GF-D8 (cell line): ENCODE measurements at regions not wholly inside any gene's neighbourhood (a gene's known extent, or its start where the extent isn't known, plus 50 kb on each side); places are given as distances from the start of the nearest gene placed in this dataset.

Experiments
- DNase-seq: peaks from one replicate; lab custom pipeline; 2025; lab: John Stamatoyannopoulos, UW

DNA sequence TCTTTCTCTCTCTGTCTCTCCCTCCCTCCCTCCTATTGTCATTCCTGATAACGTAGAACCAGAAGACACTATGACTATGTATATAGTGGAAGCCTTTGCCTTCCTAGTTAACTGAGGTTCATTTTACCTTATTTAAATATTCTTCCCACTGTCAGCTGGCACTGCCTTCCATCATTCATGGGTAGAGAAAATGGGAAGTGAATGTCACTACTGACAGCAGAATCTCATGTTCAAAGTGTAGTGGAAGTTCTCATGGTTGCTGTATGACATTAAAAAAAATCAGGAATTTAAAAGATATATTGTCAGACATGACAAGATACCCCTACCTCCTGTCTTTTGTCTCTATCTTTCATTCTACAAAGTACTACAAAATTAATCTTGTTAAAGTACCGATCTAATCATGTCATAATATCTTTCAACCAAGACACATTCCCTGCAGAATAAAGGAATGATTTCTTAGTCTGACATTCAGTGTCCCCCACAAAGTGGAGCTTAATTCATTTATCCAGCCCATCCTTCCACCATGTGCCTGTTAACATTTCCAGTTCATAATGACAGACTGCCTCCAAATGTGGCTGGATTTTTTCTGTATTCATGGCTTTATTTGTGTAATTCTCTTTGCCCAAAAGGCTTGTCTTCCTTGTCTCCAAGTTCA, 250.1 kb upstream of the CDH20 start:
- DNase-seq: no peak

DNA sequence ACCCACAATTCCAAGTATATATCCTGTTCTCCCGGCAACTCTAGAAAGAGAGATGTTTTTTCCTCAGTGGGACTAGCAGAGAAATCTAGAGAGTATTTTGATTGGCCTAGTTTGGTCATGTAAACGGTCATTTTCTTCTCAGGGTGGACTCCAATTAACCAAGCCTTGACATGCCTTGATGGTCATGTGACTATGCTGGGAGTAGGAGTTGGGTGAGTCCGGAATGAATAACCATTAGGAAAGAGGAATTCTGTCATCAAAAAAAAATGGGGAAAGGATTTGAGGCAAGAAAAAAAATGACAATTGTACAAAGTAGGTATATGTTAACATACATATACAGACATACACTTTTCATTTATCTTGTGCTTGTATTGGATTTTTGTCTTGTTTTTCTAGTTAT, 248.2 kb upstream of the CDH20 start:
- no peak for DNase-seq

DNA sequence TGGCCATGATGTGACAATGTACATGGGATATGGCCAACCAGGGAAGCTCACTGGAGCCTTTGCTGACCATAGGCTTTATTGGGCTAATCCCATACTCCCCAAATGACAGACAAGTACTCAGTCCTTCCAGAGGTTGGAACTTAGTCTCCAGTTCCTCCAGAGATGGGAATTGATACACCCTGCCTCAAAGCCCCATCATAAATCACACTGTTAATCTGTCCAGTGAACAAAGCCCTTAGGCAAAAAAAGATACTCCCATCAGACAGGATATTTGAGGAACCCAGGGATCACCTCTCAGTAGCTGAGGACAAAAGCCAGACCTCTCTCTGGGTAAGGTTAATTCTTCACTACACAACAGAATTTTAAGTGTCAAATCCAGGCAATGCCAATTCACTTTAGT, 247.5 kb upstream of the CDH20 start:
- DNase-seq: no peak

DNA sequence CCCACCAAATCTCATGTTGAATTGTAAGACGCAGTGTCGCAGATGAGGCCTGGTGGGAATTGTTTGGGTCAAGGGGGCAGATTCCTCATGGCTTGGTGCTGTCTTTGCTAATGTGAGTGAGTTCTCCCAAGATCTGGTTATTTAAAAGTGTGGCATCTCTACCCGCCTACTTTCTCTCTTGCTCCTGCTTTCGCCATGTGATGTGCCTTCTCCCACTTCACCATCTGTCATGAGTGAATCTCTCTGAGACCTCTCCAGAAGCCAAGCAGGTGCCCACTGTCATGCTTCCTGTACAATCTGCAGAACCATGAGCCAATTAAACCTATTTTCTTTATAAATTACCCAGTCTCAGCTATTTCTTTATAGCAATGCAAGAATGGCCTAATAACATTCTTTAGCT, 246.6 kb upstream of the CDH20 start:
- no peak for DNase-seq

DNA sequence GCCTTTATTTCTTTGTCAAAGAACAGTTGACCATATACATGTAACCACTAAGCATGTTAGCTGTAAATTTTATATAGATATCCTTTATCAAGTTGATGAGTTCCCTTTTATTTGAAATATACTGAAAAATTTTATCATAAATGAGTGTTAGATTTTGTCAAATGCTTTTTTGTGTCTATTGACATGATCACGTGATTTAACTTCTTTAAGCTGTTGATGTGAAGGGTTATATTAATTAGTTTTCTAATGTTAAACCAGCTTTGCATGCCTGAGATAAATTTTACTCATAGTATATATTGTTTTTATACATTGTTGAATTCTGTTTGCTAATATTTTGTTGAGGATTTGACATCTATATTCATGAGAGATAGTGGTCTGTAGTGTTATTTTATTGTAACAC, 241.9 kb upstream of the CDH20 start:
- no peak for DNase-seq

DNA sequence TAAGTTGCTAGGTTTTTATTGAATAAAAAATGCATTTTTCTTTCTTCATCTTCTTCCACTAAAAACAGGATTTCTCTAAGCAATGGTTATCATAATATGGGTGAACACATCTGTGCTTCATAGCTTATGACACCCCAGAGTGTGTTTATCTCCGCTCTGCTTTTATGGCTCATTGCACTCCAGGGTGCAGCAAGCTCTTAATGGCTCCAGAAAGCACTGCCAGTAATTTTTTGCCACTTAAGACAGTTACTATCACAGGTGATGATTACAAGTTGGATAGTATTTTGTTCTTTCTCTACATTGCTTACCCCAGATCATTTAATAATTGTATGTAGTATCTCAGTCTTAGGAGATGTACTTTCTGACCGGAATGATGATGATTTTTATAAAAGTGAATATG, 239.3 kb upstream of the CDH20 start:
- no peak for DNase-seq

DNA sequence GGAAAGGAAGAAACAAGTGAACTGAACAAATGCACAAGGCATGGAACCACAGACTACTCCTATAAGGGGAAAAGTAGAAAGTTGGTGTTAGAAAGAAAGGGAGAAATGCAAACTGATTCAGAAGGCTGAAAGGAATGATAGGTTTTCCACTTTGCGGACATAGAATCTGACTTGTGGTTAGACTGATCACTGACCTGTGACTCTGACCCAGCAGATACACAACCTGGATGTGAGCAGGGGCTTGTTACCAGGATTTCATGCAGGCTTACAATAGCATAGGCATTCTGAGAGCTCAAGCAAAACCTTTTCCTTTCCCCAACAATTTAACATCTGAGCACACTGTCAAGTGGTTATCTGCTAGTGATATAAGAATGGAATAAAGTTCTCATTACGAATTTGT, 237.0 kb upstream of the CDH20 start:
- no peak for DNase-seq

DNA sequence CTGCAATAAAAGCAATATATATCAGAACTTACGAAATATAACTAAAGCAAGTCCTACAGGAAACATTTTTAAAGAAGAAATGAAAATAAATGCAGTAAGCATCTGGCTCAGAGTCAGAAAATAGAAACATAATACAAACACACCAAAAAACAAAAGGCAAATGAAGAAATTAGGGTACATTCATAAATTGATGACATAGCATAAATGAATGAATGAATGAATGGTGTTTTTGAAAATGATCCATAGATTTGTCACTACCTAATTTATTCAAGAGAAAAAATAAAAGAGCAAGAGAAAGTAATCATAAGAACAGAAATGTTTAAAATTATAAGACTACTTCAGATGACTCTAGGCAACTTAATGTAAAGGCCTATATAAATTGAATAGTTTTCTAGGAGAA, 226.1 kb upstream of the CDH20 start:
- DNase-seq: no peak

DNA sequence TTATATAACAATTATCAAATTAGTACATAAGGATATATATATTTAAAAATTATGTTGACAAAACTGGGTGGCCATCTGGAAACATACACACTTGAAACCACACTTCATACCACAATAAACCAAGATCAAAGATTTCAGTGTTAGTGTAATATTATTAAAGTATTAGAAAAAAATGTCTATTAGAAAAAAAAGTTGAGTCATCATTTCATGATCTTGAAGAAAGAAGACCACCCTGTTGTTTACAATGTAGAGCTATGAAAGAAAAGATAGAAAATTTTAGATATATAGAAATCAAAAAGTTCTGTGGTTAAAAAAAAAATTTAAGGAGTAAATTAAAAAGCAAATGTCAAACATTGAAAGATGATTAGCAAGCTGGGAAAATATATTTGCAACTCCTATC, 224.5 kb upstream of the CDH20 start:
- no peak for DNase-seq

DNA sequence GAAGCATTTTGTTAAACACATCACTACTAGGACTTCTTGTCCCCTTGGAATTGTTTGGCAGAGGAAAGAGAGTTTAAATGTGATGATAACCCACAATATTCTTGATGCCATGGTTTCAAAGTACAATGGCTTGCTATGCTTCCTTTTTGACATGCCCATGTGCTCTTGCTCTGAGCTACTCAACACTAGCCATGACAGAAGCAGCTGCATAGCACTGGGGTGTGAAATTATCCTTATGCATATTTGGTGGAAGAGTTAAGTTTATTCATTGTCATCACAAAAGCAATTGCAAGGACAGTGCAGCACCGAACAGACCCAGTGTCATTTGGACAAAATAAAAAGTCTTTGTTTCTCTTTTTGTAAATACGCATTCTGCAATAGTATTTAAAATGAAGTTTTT, 209.9 kb upstream of the CDH20 start:
- no peak for DNase-seq

DNA sequence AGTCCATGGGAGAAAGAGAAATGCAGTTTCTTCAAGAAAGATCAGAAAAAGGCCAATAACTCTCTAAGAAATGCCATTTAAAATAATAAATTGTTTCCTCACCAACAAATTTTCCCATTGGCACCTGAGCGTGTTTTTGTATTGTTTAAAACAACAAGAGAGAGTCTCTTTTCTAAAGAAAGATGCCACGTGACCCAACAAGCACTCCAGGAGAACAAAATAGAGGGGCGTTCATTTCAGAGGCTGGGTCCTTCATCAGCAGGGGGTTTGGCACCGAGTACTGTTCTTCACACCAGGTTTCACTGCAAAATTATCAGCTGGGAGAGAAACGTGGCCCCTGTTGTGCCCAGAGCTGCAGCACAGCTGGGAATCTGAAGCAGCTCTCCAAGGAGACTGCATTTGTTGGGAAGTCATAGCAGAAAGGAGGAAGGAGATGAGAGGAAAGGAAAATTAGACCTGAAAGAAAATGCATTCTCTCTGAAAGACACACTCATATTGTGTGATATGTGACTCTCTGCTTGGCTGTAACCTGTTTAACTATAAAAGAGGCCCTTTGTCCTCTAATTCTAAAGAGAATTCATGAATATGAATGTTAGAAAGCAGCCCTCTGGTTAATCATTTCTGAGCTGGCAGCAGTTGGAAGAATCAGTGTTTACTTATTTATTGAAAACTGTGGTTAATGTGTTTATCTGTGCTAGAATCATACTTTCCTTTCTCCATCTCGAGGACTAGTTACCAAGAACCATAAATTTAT, 205.3 kb upstream of the CDH20 start:
- DNase-seq: no peak

DNA sequence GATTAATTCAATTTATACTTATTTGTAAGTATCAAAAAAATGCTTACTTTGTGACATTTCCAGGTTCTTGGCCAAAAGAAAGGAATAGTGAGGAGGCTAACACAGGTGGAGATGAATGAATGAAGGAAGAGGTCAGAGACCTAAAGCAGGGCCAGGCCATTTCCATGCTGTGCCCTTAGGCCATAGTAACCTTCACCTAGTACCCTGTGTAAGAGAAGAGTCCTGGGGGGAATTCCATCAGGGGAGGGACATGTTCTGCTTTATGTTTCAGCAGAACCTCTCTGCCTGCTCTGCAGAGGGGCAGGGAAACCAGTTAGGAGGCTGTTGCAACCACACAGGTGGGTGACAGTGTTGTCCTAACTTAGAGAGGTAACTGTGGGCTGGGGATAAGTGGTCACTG, 204.2 kb upstream of the CDH20 start:
- DNase-seq: no peak

DNA sequence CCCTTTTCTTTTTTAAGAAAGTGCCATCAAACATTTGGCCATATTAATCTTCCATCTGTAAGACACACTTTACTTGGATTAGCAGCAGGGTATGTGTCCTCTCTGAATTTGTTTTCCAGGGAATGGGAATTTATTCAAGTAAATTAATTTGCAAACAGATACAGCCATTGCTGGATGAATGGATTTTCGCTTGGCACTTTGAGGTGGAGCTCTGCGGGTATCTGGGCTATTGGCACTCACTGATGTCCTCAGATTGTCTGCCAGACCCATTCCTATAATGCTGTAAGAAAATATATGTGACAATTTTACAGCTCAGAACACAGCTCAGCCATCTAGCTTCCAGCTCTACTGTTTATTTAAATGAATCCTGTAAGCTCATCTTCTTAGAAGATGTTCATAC, 201.2 kb upstream of the CDH20 start:
- DNase-seq: no peak

DNA sequence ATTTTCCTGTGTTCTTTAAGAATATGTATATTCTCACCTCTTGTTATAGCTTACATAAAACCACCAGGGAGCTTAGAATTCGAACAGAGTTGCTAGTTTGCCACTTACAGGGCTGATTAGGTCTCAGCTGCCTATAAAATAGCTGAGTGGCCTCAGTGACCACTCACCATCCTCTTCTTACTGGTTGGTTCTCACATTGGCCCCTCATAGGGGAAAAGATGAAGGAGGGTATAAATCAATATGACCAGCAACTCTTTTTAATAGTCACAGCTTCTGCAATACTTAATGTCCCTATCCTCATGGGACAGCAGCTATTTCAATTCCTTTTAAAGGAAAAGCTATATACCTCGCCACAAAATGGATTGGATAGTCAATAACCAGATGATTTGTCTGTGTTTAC, 199.4 kb upstream of the CDH20 start:
- no peak for DNase-seq

DNA sequence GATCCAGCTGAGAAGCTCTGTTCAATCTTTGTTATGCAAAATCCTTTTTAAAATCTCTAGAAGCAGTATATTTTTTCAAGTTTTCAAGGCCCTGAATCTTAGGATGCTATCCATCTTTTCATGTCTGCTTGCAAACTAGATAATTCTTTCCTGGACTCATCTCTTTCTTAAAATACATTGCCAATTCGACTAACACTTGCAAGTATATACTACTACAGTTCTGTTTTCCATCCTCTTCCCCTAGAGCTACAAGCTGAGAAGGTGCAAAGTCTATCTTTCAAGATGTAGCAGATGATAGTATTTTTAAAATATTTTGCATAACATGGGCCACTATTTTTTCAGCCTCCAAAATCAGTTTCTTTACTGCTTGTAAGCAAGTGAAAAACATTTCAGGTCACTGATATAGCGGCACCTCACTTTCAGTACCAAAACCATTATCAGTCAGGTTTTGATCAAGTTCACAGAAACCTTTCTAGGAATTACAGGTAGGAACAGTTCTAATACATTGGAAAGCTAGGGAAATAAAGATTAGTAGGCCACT, 196.4 kb upstream of the CDH20 start:
- no peak for DNase-seq

DNA sequence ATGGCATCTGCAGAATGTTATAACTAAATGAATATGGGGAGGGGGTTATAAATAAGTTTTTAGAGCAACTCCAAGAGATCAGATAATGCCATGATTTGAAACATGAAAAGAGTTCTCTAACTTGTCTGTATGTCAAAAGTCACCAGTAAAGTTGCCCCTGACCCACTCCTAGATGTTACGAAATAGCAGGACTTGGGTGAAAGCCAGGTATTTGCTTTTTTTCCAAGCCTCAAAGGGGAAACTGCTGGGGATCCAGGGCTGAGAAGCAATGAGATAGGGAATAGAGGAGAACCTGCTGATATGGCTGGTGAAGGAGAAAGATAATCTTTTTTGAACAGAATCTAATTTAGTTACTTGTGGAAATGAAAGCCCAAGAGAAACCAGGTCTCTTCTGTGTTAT, 191.5 kb upstream of the CDH20 start:
- no peak for DNase-seq

DNA sequence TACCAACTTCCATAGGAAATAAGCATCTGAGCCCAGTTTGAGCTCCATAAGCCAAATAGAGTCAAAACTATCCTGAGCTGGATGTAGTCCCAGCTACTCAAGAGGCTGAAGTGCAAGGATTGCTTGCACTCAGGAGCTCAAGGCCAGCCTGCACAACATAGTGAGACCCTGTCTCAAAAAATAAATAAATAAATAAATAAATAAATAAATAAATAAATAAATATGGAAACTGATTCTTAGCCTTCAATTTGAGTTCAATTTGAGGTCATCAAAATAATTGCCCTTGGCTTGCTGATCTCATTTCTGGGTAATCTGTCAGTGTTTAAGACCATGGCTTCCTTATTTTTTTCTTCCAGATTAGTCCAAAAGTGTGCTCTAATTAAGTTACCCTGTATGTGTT, 184.9 kb upstream of the CDH20 start:
- no peak for DNase-seq

DNA sequence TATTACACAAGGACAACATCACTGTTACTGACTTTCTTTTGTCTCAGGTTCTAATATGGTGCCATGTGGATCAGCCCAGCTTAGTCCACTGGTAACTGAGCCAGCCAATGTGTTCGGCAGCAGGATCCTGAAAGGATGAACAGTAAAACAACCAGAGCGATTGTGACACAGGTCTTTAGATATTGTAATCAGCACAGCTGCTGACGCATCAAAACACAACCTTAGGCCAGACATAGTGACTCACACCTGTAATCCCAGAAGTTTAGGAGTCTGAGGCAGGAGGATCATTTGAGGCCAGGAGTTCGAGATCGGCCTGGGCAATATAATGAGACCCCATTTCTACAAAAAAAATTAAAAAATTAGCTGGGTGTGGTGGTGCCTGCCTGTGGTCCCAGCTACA, 183.4 kb upstream of the CDH20 start:
- DNase-seq: no peak

DNA sequence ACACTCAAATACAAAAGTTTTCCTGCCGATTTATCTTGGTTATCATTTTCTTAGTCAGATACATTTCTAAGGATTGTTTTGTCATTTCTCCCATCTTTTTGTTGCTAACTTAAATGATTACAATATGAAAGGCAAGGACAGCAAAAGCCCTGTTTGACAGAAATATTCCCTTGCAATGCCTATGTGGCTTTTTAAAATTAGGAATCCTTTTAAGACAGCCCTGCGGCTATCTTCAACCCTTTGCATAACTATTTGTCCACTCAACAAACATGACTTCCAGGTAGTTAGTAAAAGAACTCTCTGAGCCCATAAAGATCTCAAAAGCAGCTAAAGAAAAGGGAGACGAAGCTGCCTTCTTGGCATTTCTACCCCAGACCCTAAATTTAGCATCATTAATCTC, 179.7 kb upstream of the CDH20 start:
- no peak for DNase-seq

DNA sequence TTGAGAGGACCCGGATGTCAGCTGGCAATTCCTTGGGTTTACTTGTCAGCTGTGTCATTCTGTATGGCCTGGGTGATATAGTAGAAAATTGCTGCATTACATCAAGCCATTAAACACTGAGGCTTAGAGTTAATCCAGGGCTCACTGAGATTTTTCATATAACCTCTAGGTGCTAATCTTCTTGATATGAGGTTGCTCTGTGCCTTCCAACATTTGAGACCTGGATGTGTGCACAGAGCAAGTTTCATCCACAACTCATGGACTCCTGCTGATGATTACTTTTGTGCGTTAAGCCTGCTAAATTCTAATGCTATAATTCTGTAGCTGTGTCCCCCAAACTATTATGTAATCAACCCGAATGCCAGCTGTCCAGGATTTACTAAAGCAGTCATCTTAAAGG, 178.4 kb upstream of the CDH20 start:
- DNase-seq: no peak

DNA sequence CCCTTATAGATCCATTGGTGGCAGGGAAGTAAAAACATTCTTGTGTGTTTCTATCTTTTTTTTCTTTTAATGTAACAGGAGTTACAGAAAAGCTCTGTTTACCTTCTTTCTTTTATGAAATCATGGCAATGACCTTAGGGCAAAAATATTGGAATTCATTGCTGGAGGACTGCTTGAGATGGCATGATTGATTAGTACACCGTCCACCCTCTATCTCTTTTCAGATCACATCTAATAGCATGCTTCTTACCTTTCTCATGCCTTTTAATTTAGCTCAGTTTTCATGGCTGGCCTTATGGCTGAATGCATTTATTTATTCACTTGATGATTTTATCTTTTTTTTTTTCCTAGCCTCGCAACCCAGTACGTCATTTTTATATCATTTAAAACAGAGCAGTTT, 177.6 kb upstream of the CDH20 start:
- no peak for DNase-seq

DNA sequence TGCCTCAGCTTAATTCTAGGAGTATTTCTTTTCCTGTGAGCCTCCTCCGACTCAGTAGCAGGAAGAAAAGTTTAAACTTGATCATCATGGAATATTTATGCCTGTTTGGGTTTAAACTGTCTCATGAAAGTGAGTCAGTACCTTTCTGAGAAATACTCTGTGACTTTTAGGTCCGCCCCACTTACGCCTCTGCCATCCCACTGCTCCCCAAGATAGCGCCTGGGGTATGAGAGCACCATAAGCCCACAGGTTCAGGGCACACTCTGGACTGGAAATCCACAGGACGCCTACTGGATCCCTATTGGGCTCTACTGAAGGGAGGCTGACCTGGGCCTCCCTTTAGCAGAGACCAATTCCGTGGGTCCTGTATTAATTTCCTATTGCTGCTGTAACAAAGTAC, 175.8 kb upstream of the CDH20 start:
- DNase-seq: no peak

DNA sequence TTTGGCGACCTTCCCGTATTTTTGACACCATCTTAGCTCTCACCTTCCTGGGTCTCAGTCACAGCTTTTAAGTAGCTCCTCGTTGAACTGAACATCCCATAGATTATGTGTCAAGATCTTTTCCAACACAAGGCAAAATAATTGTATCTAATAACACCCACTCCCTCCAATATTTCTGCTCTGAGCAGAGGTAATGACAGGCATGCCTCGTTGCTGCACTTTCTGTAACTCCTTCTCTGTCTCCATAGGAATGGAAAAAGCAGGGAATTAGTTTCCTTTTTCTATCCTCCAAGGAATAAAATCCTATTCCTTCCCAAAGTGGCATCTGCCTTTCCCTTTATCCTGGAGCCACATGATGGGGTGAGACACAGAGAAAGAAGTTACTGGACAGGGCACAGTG, 174.0 kb upstream of the CDH20 start:
- no peak for DNase-seq

DNA sequence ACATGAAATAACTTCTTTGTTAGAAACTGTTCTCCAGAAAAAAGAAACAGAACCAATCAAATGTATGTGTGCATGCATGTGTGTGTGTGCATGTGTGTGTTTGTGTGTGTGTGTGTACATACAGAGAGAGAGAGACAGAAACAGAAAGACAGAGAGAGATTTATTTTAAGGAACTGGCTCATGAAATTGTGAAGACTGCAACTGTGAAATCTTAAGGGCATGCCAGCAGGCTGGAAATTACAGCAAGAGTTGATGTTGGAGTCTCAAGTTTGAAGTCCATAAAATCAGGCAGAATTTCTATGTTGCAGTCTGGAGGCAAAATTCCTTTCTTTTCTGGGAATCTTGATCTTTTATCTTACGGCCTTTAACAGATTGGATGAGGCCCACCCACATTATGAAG, 168.9 kb upstream of the CDH20 start:
- DNase-seq: no peak
